Heart left ventricle (tissue), 13 donors: ENCODE measurements at regions not wholly inside any gene's neighbourhood (a gene's known extent, or its start where the extent isn't known, plus 50 kb on each side); places are given as distances from the start of the nearest gene placed in this dataset.

ENCODE experiments used
- POLR2A ChIP-seq, 2 donors: fragments of 450-650 bp; IDR thresholded peaks; one replicate each; pipeline ENCODE4 v1.6.1; 2017; ENCODE audit warnings: antibody characterized with exemption in 2 of 2, mild to moderate bottlenecking in 2 of 2, moderate library complexity in 2 of 2
- TF ChIP-seq, protein P1 (sequence below), 12 donors: fragments of 200-600 bp; sonication (generic) in 4 of 12; IDR thresholded peaks; one replicate each; pipeline versions ENCODE4 v1.5.0 to v1.8.0; 2018 to 2022; ENCODE audit warnings: antibody characterized with exemption in 12 of 12, mild to moderate bottlenecking in 5 of 12
- donor health status: ischemic (EF 13 %, LVEDD 7.1; RV severe dilation, severe dysfunction).
- donor health status: DM: no; HTN: yes; CAD: no.
- donor health status: DM: no; HTN: no; CAD: no.
- donor health status: ischemic (EF 25% LVEDD 6.9; RV normal size, moderate dysfunction).
- donor health status: ischemic (EF 25% LVEDD 5.7; RV mildly dilated, moderate dysfunction).
- donor health status: ischemic (EF 35%, LVEDD 5.7; RV mildly dilated, moderate dysfunction).
- donor health status: nonischemic (EF 11% LVEDD 7.7; RV severe dilation, severe dysfunction).
- donor health status: DM: yes; HTN: yes; CAD: no.
- donor health status: PGD.
- donor health status: ischemic (EF 29% LVEDD 5.4; RV normal size, mild dysfunction).
- donor health status: nonischemic (EF 23%, LVEDD 6.1; RV moderate dilation, normal function).

DNA sequence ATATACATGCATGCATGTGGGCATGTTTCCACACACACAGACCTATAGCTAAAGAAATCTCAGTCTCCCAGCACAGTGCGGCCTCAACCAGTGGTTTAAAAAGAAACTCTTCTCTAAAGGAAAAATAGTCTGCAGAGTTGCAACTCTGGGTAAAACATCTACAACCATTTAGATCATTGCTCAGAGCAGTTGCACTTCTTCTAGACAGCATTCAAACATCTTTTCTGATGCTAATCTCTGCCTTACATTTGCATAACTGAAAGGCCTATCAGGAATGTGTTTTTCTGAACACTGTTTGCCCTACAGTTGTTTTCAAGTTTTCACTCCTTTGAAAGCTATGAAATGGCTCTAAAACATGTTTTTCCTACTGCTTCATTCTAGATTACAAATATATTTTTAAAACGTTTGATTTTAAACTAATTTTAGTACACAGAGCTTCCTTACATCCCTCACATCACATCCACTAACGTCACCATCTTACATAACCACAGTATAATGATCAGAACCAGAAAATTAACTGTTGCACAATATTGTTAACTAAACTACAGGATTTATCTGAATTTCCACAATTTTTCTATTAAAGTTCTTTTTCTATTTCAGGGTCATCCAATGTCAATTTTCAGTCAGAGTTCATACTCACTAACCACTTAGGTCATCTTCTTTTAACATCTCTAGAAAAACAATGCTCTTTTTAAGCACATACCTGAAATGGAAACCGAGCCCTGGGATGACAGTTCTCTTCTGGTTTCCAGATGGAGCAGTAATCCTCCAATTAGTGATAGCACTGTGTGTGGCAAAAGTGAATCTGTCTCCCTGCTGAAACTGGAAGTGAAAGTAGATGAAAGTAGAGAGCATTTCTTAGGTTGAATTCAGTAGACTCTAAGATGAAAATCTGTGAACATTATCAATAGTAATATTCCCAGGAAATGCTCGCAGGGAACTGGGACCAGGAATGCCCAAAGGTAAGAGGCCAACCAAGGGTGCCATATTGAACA is 501.6 kb upstream of the GCFC2 start:
- TF ChIP-seq, protein P1, sequence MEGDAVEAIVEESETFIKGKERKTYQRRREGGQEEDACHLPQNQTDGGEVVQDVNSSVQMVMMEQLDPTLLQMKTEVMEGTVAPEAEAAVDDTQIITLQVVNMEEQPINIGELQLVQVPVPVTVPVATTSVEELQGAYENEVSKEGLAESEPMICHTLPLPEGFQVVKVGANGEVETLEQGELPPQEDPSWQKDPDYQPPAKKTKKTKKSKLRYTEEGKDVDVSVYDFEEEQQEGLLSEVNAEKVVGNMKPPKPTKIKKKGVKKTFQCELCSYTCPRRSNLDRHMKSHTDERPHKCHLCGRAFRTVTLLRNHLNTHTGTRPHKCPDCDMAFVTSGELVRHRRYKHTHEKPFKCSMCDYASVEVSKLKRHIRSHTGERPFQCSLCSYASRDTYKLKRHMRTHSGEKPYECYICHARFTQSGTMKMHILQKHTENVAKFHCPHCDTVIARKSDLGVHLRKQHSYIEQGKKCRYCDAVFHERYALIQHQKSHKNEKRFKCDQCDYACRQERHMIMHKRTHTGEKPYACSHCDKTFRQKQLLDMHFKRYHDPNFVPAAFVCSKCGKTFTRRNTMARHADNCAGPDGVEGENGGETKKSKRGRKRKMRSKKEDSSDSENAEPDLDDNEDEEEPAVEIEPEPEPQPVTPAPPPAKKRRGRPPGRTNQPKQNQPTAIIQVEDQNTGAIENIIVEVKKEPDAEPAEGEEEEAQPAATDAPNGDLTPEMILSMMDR (IDR thresholded peaks at IDR 0.05): no peak
- TF ChIP-seq POLR2A (IDR thresholded peaks at IDR 0.05): no peak
